NCI-H2029 (cell line): ENCODE measurements at regions not wholly inside any gene's neighbourhood (a gene's known extent, or its start where the extent isn't known, plus 50 kb on each side); places are given as distances from the start of the nearest gene placed in this dataset.

Source experiments
- DNase-seq: peaks from one replicate; lab custom pipeline; 2025; lab: John Stamatoyannopoulos, UW

DNA sequence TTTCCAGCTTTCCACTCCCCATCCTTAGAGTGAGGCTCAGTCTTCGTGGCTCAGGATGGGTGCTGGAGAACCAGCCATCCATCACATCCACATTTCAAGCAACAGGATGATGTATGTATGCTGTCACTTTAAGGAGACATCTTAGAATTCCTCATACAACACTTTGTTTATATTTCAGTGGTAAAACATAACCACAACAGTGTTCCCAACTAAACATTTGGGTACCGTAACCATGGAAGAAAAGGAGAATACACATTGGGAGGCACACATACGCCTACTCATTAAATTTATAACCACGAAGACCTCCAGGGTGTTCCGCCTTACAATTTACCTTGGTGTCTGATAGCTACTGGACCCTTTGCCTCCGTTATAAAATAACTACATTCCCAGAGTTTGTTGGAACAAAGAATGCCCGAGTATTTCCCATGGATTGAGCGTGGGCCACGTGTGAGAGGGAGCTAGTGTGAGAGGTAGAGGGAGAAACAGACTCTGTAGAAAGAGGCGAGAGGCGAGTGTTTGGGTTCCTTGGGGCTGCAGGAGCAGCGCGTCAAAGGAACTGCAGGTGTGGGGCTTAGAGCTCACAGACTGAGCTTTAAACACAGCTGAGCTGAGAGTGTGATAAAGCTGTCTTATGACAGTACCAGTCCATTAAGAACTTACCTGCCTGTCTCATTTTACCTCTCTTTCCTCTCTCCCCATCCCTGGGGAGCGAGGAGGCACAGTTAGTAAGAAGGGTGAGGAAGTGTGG is 111.5 kb upstream of the USP24 start:
- DNase-seq = no peak

DNA sequence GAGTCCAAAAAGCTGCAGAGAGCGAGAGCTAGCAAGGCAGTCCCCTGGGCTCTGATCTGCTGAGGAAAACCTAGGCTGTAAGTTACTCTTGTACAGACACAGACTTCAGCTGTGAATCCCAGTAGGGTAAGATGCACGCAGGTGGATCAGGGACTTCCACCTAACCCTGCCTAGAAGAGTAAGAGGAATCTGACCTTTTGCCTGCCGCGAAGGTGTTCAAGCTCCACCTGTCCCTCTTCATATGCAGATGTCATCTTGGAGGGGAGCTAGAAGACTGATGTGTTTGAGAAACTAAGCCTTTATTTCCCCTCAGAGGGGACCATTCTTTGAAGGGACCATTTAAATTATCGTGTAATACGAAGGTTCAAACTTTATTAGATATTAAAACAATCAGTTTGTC is 108.6 kb upstream of the USP24 start:
- no peak for DNase-seq

DNA sequence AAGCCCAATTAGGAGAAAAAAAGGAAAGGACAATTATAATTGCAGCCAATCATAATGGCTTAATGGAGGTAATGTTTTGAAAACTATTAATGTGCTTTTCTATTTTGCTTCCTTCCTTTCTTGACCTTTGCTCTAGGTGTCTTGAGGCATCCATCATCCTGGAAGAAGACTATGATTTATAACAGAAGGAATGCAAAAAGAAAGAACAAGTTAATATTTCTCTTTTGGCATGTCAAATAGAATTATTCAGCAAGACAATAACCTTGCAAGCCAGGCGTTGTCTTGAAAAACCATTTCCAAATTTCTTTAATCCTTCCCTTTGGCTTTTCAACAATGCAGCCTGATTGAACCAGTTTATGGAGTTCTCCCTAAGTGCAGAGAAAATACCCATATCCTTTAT is 107.7 kb upstream of the USP24 start:
- no peak for DNase-seq

DNA sequence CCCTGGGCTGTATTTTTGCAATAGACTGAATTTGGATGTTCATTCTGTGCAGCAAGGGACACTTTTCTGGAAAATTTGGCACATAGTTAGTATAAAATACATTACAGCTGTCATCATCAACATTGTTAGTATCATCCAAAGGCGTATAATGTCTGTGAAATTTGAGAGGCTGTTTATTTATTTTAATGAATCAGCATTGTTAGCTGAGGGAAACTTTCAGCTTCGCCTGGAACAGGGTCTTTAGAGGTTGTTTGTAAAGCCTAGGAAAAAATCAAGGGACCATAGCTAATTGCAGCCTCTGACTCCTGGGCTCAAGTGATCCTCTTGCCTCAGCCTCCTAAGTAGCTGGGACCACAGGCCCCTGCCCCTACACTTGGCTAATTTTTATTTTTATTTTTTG is 106.8 kb upstream of the USP24 start:
- peak; percentile 72 for DNase-seq

DNA sequence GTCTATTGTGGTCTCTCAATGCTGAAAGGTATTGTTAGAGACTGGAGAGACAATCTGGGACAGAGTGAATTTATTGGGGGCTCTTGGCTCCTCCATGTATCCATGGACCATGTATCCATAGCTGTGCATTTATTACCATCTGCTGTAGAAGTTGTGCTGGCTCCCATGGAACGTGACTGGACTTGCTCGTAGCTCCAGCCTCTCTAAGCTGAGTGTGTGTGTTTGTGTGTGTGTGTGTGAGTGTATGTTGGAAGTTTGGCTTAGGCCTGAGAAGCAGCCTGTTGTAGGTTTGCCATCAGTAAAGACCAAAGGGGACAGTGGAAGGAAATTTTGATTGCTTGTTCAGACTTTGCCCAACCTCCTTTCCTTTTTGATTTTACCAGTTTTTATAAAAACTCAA is 105.7 kb upstream of the USP24 start:
- no peak for DNase-seq

DNA sequence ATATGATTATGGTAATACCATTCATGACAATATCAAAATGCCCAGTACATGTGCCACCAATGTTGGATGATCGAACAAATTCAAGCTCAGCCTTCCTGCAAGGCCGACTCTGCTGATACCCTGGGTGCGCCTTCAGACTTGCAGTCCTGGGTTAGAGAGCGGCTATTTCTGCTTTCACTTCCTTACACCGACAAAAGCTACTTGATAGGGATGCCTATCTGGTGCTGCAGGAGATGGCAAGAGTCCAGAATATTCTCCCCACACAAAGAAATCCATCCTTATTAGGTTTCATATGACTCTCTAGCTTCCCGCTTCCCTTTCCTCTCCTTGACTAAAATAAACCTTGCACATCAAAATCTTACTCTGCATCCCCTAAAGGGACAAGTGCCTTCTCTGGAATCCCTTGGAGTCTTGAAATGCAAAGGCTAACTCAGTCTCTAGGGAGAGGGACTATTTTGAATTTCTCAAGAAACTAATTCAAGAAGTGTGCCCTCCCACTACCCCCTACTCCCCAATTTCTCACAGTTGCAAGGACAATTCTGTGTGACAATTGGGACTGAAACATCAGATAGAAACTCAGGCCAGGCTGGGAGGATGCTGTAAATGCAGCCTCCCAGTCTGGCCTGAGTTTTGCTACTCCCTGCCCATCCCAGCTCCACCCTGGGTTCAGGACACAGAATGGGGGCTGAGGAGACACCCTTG is 103.1 kb upstream of the USP24 start:
- DNase-seq = peak; percentile 73

DNA sequence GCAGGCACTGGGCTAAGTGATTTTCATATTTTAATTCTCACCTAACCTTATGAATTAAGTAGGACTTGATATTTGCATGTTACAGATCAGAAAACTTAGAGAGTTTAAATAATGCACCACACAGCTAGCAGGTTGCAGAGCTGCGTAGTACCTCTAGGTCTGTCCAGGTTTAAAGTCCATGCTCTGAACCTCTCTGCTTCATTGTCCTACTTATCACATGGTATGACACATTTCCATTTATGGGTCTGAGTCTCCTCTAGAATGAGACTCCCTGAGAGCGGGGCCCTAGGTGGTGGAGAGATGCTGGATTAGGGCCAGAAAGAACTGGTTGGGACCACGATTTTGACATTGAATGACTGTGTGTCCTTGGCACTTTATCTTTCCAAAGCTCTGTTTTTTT is 102.5 kb upstream of the USP24 start:
- DNase-seq = peak; percentile 25

DNA sequence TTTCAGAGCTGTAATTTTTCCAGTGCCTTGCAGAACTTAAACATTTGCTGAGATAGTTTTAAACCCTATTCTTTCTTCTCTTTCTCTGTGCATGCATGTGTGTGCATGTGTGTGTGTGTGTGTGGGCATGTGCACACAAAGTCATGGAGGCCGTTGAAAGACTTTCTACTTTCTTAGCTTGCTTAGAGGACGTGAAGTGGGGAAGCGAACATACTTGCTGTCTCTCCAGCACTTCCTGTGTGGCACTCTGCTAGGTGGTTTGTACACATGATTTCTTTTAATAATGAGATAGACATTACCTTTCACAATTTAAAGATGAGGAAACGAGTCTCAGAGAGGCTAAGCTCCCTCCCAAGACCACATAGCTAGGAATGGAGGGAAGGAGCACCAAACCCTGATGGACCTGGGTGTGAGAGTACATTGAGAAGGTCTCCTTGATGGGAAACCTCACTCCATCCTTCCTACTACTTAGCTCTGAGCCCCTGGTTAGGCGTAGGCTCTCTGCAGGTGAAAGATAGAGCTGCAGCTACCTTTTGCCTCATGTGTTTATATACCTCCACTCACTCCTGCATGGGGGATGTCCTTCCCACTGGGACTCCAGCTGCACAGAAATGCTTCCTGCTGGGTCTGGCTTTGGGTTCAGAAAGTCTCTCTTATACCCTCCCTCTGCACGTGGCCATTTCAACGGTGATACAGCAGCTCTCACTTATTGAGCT is 101.9 kb upstream of the USP24 start:
- DNase-seq = no peak

DNA sequence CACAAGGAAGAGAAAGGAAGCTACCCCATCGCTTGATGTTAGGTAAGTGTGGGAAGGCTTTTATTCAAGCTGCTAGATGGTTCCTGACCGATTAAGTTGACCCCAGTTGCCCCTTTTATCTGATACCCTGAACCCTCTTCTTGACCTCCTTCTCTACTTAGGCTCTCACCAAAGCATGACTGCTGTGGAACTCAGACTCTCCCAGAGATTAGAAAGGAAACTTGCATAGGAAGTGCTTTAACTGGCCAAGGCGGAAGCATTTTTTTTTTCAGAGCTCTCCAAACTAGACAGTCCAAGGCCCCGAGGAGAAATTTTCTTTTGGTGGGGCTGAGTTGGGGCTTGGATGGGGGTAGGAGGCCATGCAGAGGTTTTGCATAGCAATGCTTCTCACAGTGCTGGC is 101.3 kb upstream of the USP24 start:
- no peak for DNase-seq

DNA sequence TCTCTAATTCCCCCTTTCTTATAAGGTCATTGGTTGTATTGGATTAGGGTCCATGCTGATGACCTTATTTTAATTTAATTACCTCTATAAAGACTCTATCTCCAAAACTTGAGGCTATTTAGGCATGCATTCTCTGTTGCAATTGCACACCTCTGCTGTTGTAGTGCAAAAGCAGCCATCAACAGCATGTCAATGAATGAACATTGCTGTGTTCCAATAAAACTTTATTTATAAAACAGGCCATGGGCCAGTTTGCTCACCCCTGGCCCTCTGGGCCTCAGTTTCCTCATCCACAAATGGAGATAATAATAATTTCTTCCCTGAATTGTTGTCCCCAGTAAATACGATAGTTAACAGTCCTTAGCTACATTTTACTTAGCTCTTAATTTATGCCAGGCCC is 100.4 kb upstream of the USP24 start:
- no peak for DNase-seq

DNA sequence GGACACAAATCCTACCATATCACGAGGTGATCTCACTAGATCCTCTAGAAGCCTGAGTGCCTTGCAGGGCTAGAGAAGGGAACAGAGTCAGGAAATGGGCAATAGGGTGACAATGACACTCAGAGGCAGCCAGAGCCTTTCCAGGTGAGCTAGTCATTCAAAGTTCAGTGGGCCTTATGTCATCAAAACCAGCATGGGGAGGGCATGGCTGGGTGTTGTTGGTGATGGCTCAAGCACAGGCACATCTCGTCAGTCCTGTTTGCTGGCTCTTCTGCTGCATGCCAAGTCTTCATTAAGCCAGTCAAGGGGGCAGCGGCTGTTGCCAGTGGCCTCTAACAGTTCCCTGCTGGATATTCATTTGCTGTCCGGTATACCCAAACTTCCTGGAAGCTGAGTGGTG is 99.6 kb upstream of the USP24 start:
- DNase-seq = peak; percentile 82

DNA sequence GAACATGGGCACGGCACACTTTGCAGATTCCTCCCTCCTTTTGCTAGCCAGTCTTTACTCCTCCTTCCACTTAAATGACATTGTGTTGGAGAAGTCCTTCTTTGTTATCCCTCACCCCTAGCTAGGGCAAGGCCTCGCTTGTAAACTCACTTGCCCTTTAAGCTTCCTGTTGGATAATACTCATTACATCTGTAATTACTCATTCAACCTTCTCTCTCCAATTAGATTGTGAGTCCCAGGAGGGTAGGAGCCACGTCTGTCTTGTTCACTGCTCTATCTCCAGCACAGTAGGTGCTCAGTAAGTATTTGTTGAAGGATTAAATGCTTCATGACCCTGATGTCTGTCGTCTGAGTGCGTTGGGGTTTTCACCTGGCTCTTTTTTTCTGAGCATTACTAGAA is 98.7 kb upstream of the USP24 start:
- no peak for DNase-seq

DNA sequence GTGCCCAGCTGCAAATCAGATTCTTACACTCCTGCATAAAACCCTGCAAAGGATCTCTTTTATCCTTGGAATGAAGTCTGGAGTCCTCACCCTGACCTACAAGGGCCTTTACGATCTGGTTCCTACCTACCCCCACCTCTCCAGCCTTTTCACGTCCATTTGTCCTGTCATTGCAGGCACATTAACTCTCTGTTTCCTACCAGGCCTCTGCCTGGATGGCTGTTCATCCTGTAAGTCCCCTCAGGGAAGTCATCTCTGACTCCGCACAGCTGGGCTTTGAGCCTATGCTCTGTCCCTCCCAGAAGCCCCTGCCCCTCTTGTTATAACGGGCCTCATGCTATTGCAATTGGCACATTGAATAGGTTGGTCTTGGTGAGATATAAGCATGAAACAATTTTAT is 96.8 kb upstream of the USP24 start:
- DNase-seq = no peak

DNA sequence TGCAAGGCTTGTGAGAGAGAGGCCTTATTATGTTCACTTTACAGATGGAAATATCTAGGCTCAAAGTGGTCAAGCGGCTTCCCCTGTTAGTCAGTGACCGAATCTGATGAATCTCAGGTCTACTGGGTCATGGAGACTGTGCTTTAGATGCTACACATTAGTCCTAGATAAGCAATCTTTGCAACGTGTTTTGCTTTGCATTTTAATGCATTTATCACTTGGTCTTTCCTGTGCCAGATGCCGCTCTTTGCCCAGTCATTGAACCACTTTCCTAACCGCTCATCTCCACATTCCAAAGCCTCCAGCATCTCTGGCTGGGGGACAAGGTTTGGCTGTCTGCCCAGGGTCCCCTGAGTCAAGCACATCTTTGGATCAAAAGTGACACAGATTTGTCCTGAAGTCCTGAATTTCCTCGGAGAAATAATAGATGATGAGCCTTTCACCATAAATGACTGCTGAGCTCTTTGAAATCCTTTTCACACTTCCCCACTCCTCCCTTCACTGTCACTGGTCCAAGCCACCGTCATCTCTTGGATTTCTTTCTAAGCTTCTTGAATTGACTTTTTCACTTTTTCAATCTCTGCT is 96.0 kb upstream of the USP24 start:
- no peak for DNase-seq

DNA sequence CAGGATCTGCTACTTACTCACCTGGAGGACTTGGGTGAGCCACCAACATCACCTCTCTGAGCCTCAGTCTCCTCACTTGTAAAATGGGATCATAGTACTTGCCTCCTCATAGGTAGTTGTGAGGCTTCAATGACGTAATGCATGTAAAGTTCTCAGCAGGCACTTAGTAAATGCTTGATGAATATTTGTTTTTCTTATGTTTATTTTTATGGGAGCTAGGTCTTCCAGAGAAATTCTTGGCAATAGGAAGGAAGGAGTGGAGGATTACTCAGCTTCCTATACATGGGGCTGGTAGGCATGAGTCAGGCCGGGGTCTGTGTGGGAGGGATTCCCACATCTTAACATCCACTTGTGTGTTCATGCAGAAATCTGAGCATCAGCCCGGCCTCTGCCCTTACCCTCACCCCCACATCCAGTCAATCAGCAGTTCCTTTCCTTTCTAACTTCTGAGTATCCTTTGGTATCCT is 95.4 kb upstream of the USP24 start:
- DNase-seq = no peak

DNA sequence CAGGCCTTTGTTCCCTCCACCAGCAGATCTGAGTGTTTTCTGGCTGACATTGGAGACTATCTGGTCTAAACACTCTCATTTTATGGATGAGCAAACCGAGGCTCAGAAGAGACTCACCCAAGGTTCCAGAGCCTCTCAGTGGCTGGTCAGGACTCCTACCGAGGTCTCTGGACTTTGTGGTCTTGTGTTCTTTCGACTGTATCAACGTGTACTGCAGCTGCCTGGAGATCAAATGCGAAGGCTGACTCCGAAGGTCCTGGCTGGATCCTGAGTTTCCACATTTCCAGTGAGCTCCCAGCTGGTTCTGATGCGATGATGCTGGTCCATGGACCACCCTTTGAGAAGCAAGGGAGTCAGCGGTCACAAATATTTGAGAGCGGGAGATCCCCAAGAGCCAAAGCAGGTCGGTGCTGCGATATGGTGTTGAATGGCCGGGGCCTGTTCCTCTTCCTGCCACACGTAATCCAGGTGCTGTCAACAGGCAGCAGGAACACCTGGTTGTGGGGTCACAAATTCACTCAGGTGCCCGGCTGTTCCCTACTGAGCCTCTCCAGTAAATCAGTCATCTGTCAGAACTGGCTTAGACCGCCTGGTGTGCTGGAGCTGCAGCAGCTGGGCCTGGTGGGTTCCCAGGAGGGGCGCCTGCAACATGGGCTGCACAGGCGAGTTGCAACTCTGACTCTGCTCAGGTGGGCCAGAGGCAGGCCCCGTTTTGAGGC is 94.8 kb upstream of the USP24 start:
- no peak for DNase-seq

DNA sequence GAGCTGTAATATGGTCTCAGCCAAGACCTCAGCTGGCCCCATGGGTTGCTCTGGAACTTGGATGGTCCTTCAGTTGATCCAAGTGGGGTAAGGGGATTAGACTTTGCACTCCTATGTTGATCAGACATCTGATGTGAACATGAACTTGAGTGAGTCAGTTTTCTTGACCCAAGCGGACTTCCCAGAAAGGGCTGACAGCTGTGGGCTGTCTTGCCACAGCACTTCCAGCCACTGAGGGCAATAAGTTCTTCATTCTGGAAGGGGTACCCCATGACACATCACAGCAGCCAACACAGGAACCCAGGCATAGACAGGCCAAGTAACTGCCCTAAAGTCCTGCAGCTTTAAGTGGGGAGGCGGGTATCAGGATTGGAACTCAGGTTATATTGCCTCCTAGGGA is 93.9 kb upstream of the USP24 start:
- no peak for DNase-seq

DNA sequence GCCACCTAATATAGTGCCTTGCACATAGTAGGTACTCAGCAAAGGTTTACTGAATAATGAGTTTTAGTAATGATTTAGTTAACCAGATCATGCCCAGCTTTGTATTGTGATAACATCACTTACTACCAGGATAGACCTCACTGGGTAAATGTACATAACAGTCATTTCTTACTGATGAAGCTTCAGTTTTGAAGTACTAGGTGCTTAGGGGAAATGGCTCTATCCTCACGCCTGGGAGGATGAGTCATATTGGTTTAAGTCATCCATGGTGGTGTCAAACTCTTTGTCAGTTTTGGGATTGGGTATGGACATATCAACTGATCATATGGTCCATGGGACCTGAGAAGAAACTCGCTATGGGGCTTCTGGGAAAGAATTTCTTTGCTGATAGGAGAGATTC is 90.6 kb upstream of the USP24 start:
- no peak for DNase-seq

DNA sequence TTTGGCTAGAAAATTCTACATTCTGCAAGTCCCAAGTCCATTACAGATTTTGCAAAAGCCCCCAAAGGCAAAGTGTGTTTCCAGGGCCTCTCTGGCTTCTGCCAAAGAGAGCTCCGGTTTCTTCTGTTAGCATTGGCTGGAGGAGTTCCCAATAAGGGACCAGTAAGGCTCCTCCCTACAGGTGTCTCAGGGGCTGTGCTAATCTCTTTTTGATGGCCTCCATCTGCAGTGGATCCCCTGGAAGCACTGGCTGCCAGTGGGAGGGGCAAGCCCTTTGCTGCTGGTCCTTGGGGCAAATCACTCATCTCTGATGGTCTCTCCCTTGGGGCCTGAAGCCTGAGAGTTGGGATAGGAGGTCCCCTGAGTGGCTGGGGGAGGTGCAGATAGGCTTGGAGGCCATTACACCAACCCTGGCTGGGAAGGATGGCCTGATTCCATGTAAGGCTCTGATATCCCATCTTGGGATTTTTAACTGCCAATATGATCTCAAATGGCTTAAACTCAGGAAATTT is 89.1 kb upstream of the USP24 start:
- DNase-seq = no peak

DNA sequence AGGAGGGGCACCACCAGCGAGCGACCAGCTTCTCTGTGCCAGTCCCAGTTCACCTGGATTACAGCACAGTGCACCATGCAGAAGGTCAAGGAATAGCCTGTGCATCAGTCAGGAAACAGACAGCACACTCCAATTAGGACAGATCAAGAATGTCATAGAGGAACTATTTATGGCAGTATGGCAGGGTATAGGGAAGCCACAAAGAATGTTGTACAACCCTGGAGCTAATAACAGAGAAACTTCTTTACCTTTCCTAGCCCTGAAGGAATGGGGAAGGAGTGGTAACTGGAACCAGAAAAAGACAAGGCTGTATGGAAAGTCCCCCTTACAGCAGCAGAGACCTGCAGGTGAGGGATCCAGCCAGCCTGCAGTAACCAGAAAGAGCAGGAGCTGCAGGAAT is 87.8 kb upstream of the USP24 start:
- DNase-seq = no peak

DNA sequence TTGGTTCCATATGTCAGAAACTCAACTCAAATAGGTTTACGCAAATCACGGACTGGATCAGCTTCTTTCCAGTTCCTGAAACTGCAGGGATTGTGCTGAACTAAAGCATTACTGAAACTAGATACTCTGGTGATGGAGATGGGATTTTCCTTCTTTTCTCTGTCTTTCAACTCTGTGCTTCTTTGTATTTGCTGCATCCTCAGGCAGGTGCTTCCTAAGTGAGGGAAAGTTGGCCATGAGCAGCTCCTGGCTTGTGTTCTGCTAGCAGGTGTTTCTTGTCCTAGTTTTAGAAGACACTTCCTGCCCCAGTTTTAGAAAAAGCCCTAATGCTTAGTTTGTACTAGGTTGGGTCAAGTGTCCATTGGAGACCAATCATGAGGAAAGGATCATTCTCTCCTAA is 86.7 kb upstream of the USP24 start:
- DNase-seq = no peak

DNA sequence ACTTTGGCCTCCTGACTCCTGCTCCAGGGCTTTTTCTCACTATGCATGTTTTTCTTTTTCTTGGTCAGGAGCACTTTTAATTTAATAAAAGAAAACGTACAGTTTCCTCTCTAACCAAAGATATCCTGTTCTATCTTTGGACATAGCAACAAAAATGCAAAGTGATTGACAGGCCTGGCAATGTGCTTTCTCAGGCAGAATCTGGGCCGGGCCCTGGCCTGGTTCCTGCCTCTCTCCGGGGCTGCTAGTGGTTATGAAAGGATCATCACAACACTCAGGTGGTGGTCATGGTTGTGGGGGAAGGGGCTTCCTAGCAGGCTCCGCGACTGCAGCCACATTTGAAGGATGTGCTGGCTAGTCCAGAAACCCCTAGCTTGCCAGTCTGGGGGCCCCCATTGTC is 85.8 kb upstream of the USP24 start:
- no peak for DNase-seq
